HepG2 (cell line): ENCODE measurements at regions not wholly inside any gene's neighbourhood (a gene's known extent, or its start where the extent isn't known, plus 50 kb on each side); places are given as distances from the start of the nearest gene placed in this dataset.

Experiments used
- CEBPG ChIP-seq: IDR thresholded peaks from 2 replicates; pipeline ENCODE4 v1.6.1; 2016
- SP1 ChIP-seq, 2 experiments: fragments of 450-650 bp in 1 of 2; sonication (generic) in 1 of 2; formaldehyde crosslinking in 1 of 2; IDR thresholded peaks; 2 replicates each; pipeline versions ENCODE4 v1.4.0 to v1.6.1; 2016 to 2020; ENCODE audit warnings: missing genetic modification reagents in 1 of 2
- ZNF292 ChIP-seq: sonication (generic); formaldehyde crosslinking; IDR thresholded peaks from 2 replicates; pipeline ENCODE4 v1.8.1; 2022; ENCODE audit warnings: mild to moderate bottlenecking, low read depth, missing genetic modification reagents, borderline replicate concordance
- ZNF598 ChIP-seq: sonication (generic); formaldehyde crosslinking; IDR thresholded peaks from 2 replicates; pipeline ENCODE4 v1.5.1; 2020; ENCODE audit warnings: mild to moderate bottlenecking, missing genetic modification reagents, borderline replicate concordance
- TF ChIP-seq, protein P1 (sequence below): sonication (generic); formaldehyde crosslinking; IDR thresholded peaks from 2 replicates; pipeline ENCODE4 v1.9.0; 2021; ENCODE audit warnings: missing genetic modification reagents, borderline replicate concordance
- TF ChIP-seq, protein P2 (sequence below): IDR thresholded peaks from 2 replicates; pipeline ENCODE4 v1.6.1; 2016; ENCODE audit warnings: low read depth, control low read depth
- TF ChIP-seq, protein P3 (sequence below): sonication (generic); formaldehyde crosslinking; IDR thresholded peaks from 2 replicates; pipeline ENCODE4 v1.4.0; 2020; ENCODE audit warnings: mild to moderate bottlenecking, missing genetic modification reagents
- TF ChIP-seq, protein P4 (sequence below), 2 experiments: sonication (generic) in 1 of 2; formaldehyde crosslinking in 1 of 2; IDR thresholded peaks; 2 replicates each; pipeline versions ENCODE4 v1.4.0 to v1.6.1; 2018 to 2020; ENCODE audit warnings: missing genetic modification reagents in 2 of 2, borderline replicate concordance in 1 of 2, low read depth in 1 of 2, mild to moderate bottlenecking in 1 of 2, missing biosample characterization in 1 of 2
- TF ChIP-seq, protein P5 (sequence below): sonication (generic); formaldehyde crosslinking; IDR thresholded peaks from 2 replicates; pipeline ENCODE4 v1.4.0; 2020; ENCODE audit warnings: missing genetic modification reagents
- TF ChIP-seq, protein P6 (sequence below): sonication (generic); formaldehyde crosslinking; IDR thresholded peaks from 2 replicates; pipeline ENCODE4 v1.8.1; 2023; ENCODE audit warnings: mild to moderate bottlenecking, moderate library complexity, missing genetic modification reagents

DNA sequence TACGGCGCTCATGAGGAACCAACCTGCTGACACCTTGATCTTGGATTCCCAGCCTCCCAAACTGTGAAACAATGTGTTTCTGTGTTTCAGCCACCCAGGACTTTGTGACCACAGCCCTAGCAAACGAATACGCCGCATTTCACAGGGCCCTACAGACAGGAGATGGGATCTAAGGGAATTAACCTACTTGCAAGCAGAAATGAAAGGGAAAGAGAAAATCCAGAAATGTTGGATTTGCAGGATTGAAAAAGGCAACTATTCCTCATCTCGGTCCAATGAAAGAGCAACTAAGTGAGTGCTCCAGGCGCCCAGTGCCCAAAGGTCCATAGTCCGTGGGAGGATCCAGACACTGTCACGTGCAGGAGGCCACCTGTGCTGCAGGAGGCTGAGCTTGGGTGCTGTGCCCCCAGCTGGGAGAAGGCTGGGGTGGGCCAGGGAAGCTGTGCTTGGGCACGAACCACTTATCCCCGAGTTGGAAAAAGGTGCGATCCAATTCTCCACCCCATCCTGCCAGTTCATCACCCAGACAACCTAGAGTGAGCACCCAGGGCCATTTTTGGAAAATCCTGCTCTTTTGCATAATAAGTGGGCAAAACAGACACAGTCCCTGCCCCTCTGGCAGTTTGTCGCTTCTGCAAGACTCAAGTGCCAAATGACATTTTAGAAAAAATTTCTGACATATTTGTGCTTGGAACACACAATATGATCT is 177.9 kb downstream of the C9orf50 start (continued):
- TF ChIP-seq, protein P1, sequence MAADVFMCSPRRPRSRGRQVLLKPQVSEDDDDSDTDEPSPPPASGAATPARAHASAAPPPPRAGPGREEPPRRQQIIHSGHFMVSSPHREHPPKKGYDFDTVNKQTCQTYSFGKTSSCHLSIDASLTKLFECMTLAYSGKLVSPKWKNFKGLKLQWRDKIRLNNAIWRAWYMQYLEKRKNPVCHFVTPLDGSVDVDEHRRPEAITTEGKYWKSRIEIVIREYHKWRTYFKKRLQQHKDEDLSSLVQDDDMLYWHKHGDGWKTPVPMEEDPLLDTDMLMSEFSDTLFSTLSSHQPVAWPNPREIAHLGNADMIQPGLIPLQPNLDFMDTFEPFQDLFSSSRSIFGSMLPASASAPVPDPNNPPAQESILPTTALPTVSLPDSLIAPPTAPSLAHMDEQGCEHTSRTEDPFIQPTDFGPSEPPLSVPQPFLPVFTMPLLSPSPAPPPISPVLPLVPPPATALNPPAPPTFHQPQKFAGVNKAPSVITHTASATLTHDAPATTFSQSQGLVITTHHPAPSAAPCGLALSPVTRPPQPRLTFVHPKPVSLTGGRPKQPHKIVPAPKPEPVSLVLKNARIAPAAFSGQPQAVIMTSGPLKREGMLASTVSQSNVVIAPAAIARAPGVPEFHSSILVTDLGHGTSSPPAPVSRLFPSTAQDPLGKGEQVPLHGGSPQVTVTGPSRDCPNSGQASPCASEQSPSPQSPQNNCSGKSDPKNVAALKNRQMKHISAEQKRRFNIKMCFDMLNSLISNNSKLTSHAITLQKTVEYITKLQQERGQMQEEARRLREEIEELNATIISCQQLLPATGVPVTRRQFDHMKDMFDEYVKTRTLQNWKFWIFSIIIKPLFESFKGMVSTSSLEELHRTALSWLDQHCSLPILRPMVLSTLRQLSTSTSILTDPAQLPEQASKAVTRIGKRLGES (CRISPR knock-in tag) = no peak
- TF ChIP-seq, protein P2, sequence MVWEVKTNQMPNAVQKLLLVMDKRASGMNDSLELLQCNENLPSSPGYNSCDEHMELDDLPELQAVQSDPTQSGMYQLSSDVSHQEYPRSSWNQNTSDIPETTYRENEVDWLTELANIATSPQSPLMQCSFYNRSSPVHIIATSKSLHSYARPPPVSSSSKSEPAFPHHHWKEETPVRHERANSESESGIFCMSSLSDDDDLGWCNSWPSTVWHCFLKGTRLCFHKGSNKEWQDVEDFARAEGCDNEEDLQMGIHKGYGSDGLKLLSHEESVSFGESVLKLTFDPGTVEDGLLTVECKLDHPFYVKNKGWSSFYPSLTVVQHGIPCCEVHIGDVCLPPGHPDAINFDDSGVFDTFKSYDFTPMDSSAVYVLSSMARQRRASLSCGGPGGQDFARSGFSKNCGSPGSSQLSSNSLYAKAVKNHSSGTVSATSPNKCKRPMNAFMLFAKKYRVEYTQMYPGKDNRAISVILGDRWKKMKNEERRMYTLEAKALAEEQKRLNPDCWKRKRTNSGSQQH (CRISPR knock-in tag) = no peak
- TF ChIP-seq, protein P3, sequence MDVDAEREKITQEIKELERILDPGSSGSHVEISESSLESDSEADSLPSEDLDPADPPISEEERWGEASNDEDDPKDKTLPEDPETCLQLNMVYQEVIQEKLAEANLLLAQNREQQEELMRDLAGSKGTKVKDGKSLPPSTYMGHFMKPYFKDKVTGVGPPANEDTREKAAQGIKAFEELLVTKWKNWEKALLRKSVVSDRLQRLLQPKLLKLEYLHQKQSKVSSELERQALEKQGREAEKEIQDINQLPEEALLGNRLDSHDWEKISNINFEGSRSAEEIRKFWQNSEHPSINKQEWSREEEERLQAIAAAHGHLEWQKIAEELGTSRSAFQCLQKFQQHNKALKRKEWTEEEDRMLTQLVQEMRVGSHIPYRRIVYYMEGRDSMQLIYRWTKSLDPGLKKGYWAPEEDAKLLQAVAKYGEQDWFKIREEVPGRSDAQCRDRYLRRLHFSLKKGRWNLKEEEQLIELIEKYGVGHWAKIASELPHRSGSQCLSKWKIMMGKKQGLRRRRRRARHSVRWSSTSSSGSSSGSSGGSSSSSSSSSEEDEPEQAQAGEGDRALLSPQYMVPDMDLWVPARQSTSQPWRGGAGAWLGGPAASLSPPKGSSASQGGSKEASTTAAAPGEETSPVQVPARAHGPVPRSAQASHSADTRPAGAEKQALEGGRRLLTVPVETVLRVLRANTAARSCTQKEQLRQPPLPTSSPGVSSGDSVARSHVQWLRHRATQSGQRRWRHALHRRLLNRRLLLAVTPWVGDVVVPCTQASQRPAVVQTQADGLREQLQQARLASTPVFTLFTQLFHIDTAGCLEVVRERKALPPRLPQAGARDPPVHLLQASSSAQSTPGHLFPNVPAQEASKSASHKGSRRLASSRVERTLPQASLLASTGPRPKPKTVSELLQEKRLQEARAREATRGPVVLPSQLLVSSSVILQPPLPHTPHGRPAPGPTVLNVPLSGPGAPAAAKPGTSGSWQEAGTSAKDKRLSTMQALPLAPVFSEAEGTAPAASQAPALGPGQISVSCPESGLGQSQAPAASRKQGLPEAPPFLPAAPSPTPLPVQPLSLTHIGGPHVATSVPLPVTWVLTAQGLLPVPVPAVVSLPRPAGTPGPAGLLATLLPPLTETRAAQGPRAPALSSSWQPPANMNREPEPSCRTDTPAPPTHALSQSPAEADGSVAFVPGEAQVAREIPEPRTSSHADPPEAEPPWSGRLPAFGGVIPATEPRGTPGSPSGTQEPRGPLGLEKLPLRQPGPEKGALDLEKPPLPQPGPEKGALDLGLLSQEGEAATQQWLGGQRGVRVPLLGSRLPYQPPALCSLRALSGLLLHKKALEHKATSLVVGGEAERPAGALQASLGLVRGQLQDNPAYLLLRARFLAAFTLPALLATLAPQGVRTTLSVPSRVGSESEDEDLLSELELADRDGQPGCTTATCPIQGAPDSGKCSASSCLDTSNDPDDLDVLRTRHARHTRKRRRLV = no peak
- TF ChIP-seq, protein P4, sequence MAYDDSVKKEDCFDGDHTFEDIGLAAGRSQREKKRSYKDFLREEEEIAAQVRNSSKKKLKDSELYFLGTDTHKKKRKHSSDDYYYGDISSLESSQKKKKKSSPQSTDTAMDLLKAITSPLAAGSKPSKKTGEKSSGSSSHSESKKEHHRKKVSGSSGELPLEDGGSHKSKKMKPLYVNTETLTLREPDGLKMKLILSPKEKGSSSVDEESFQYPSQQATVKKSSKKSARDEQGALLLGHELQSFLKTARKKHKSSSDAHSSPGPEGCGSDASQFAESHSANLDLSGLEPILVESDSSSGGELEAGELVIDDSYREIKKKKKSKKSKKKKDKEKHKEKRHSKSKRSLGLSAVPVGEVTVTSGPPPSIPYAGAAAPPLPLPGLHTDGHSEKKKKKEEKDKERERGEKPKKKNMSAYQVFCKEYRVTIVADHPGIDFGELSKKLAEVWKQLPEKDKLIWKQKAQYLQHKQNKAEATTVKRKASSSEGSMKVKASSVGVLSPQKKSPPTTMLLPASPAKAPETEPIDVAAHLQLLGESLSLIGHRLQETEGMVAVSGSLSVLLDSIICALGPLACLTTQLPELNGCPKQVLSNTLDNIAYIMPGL (CRISPR knock-in tag; IDR thresholded peaks at IDR 0.05; ENCODE audit: borderline replicate concordance in 1 of 2, low read depth in 1 of 2) = peak in 1 of 2 experiments; percentile 41; a peak in 1 of 4 replicates
- TF ChIP-seq, protein P5, sequence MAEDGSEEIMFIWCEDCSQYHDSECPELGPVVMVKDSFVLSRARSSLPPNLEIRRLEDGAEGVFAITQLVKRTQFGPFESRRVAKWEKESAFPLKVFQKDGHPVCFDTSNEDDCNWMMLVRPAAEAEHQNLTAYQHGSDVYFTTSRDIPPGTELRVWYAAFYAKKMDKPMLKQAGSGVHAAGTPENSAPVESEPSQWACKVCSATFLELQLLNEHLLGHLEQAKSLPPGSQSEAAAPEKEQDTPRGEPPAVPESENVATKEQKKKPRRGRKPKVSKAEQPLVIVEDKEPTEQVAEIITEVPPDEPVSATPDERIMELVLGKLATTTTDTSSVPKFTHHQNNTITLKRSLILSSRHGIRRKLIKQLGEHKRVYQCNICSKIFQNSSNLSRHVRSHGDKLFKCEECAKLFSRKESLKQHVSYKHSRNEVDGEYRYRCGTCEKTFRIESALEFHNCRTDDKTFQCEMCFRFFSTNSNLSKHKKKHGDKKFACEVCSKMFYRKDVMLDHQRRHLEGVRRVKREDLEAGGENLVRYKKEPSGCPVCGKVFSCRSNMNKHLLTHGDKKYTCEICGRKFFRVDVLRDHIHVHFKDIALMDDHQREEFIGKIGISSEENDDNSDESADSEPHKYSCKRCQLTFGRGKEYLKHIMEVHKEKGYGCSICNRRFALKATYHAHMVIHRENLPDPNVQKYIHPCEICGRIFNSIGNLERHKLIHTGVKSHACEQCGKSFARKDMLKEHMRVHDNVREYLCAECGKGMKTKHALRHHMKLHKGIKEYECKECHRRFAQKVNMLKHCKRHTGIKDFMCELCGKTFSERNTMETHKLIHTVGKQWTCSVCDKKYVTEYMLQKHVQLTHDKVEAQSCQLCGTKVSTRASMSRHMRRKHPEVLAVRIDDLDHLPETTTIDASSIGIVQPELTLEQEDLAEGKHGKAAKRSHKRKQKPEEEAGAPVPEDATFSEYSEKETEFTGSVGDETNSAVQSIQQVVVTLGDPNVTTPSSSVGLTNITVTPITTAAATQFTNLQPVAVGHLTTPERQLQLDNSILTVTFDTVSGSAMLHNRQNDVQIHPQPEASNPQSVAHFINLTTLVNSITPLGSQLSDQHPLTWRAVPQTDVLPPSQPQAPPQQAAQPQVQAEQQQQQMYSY = no peak
- TF ChIP-seq ZNF292 (CRISPR knock-in tag) = peak; percentile 93
- TF ChIP-seq, protein P6, sequence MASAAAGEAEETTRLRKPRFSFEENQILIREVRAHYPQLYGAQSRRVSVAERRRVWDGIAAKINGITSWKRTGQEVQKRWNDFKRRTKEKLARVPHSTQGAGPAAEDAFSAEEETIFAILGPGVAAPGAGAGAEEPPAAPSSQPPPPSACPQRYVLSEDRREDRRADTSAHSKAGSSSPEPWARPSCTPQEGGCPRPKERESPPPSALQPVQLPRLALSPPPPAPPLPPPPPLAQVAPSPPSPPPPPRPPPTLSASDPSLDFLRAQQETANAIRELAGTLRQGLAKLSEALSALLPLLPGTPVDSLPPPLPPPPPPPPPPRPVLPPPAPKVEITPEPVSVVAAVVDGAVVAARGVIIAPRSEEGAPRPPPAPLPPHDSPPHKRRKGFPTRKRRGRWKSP (CRISPR knock-in tag) = peak; percentile 28; the same call in 1 of the 2 replicates
- TF ChIP-seq CEBPG (CRISPR knock-in tag) = 0 out of 2 replicates have a peak, but pooled peaks have one; percentile 12
- TF ChIP-seq SP1 (IDR thresholded peaks at IDR 0.05) = no peak
- TF ChIP-seq SP1 (CRISPR knock-in tag; IDR thresholded peaks at IDR 0.05) = no peak
- peak; percentile 77; the same call in 1 of the 2 replicates for TF ChIP-seq ZNF598
